ENCODE measurements at regions not wholly inside any gene's neighbourhood (a gene's known extent, or its start where the extent isn't known, plus 50 kb on each side); places are given as distances from the start of the nearest gene placed in this dataset.

- Histone ChIP-seq H3K4me1 (ENCODE audit: insufficient read depth, low read length) (no peaks in the 10 kb centered on the region), H3K4ac (ENCODE audit: low read depth, low read length) (no peak overlapping the region), H3K9me3 (ENCODE audit: control insufficient read depth, low read depth, low read length) (no peaks in the 10 kb centered on the region), H4K20me1 (ENCODE audit: control insufficient read depth, insufficient read depth, insufficient read length) (no peaks in the 10 kb centered on the region), H3K79me1 (ENCODE audit: insufficient read depth, low read depth, low read length, poor library complexity, severe bottlenecking) (no peaks in the 10 kb centered on the region), H3K27ac (ENCODE audit: insufficient read length, low read depth, low read length) (no peak overlapping the region), H2BK15ac (ENCODE audit: low read depth, low read length) (no peak overlapping the region), H3K14ac (ENCODE audit: insufficient read depth, low read length) (no peak overlapping the region), H2BK20ac (ENCODE audit: low read depth, low read length, poor library complexity, severe bottlenecking) (no peak overlapping the region), H3K56ac (ENCODE audit: insufficient read length, low read depth, low read length) (no peak overlapping the region), H4K5ac (ENCODE audit: insufficient read length, low read depth, low read length) (no peak overlapping the region), H3K23ac (ENCODE audit: insufficient read length, low read depth, low read length) (no peak overlapping the region), H4K8ac (replicated peaks; ENCODE audit: insufficient read length, low read depth, low read length) (no peak overlapping the region), H2BK120ac (ENCODE audit: low read depth, low read length, poor library complexity, severe bottlenecking) (no peak overlapping the region), H3K27me3 (ENCODE audit: insufficient read depth, low read length) (no peaks in the 10 kb centered on the region), H2AK5ac (ENCODE audit: insufficient read length, low read length) (no peak overlapping the region), H2BK5ac (ENCODE audit: insufficient read length, low read length) (no peak overlapping the region), H3K23me2 (ENCODE audit: insufficient read length, low read depth, low read length, poor library complexity, severe bottlenecking) (no peaks in the 10 kb centered on the region), H2AFZ (ENCODE audit: low read length) (no peak overlapping the region), H3K4me2 (ENCODE audit: insufficient read depth, insufficient read length, low read length) (no peak overlapping the region), H3T11ph (ENCODE audit: low read length) (no peak overlapping the region), H2BK12ac (ENCODE audit: insufficient read length, low read depth, low read length) (no peak overlapping the region), H3K79me2 (ENCODE audit: insufficient read depth, low read length) (no peaks in the 10 kb centered on the region), H3K9ac (ENCODE audit: extremely low read depth, insufficient read length, low read length) (no peak overlapping the region), H3K18ac (ENCODE audit: insufficient read length, low read depth, low read length) (no peak overlapping the region), H4K91ac (ENCODE audit: insufficient read length, low read depth, low read length) (no peak overlapping the region)
- H3K27me3 Mint-ChIP-seq (ENCODE audit: low read depth): no peaks in the 10 kb centered on the region
- H3K27ac Mint-ChIP-seq: no peak overlapping the region
- no CpG with 5 or more reads among the region's 1 CpG for WGBS (ENCODE audit: extremely low coverage, insufficient read length, low lambda C conversion rate)
- no peaks in the 10 kb centered on the region; a peak in 1 of 5 replicates for H3K9me3 Mint-ChIP-seq
- TF ChIP-seq CTCF (conservative IDR thresholded peaks at IDR 0.05): no peak
- H3K4me1 Mint-ChIP-seq: no peaks in the 10 kb centered on the region
- H3K4me3 Mint-ChIP-seq: no peak overlapping the region
- H3K36me3 Mint-ChIP-seq (ENCODE audit: insufficient read depth in 1 of 3, low read depth in 3 of 3): no peaks in the 10 kb centered on the region; a peak in 1 of 7 replicates
- no peak for DNase-seq
These were observed 406.6 kb downstream of the PCDH10 start for GRCh38 chr4:133555671-133556070.

All from H9 (cell line).